Lung (tissue), 11 donors: ENCODE measurements at regions not wholly inside any gene's neighbourhood (a gene's known extent, or its start where the extent isn't known, plus 50 kb on each side); places are given as distances from the start of the nearest gene placed in this dataset.

ENCODE experiments used
- ATAC-seq: fragments of 200-7000 bp; cut with Tn5 transposase; one replicate; pipeline ENCODE4 v1.9.1; 2020; ENCODE audit warnings: moderate number of reproducible peaks; ENCODE audit not compliant: insufficient read depth, low FRiP score
- DNase-seq, 3 donors: peaks; one replicate each; pipeline ENCODE4 v3.0.0-alpha.2; 2013 to 2017
- H3K27ac ChIP-seq, 2 donors: one replicate each; pipeline ENCODE4 v1.5.1; 2013; ENCODE audit warnings: mild to moderate bottlenecking in 2 of 2, moderate library complexity in 2 of 2, control low read depth in 1 of 2, inconsistent platforms in 1 of 2, low read depth in 1 of 2, low read length in 1 of 2
- H3K27me3 ChIP-seq, 3 donors: one replicate each; pipeline ENCODE4 v1.5.1; 2013; ENCODE audit warnings: low read length in 2 of 3; ENCODE audit not compliant: control insufficient read depth in 3 of 3, insufficient read depth in 3 of 3
- H3K36me3 ChIP-seq, 4 donors: one replicate each; pipeline ENCODE4 v1.5.1; 2013; ENCODE audit warnings: low read length in 4 of 4, mild to moderate bottlenecking in 1 of 4, moderate library complexity in 1 of 4; ENCODE audit not compliant: control insufficient read depth in 4 of 4, insufficient read depth in 4 of 4
- H3K4me1 ChIP-seq, 5 donors: one replicate each; pipeline ENCODE4 v1.5.1; 2013; ENCODE audit warnings: low read length in 5 of 5, mild to moderate bottlenecking in 2 of 5, moderate library complexity in 1 of 5; ENCODE audit not compliant: control insufficient read depth in 5 of 5, insufficient read depth in 5 of 5
- H3K4me3 ChIP-seq: one replicate; pipeline ENCODE4 v1.5.1; 2013; ENCODE audit warnings: mild to moderate bottlenecking, control low read depth, moderate library complexity
- H3K9ac ChIP-seq, 2 donors: one replicate each; pipeline ENCODE4 v1.5.1; 2013; ENCODE audit warnings: low read length in 2 of 2, control low read depth in 1 of 2; ENCODE audit not compliant: insufficient read depth in 1 of 2
- H3K9me3 ChIP-seq, 4 donors: one replicate each; pipeline ENCODE4 v1.5.1; 2013; ENCODE audit warnings: low read length in 3 of 4, mild to moderate bottlenecking in 1 of 4, moderate library complexity in 1 of 4; ENCODE audit not compliant: control insufficient read depth in 4 of 4, insufficient read depth in 3 of 4
- WGBS, 2 donors: extraction: QIAGEN DNeasy Blood & Tissue Kit; methylation state at CpG; one replicate each; pipeline ENCODE4 v1.1.7; 2013; 5-methylcytosine and 5-hydroxymethylcytosine counted together
- TF ChIP-seq, protein P1 (sequence below): IDR thresholded peaks from 2 replicates; pipeline ENCODE4 v1.5.1; 2012; ENCODE audit warnings: mild to moderate bottlenecking; ENCODE audit errors: control extremely low read depth, extremely low read depth
- donor health status: control.
- donor health status: control.
- donor health status: Bipolar disorder and iron deficiency.
- donor health status: healthy.
- donor health status: DM: yes; HTN: yes; CAD: no.

DNA sequence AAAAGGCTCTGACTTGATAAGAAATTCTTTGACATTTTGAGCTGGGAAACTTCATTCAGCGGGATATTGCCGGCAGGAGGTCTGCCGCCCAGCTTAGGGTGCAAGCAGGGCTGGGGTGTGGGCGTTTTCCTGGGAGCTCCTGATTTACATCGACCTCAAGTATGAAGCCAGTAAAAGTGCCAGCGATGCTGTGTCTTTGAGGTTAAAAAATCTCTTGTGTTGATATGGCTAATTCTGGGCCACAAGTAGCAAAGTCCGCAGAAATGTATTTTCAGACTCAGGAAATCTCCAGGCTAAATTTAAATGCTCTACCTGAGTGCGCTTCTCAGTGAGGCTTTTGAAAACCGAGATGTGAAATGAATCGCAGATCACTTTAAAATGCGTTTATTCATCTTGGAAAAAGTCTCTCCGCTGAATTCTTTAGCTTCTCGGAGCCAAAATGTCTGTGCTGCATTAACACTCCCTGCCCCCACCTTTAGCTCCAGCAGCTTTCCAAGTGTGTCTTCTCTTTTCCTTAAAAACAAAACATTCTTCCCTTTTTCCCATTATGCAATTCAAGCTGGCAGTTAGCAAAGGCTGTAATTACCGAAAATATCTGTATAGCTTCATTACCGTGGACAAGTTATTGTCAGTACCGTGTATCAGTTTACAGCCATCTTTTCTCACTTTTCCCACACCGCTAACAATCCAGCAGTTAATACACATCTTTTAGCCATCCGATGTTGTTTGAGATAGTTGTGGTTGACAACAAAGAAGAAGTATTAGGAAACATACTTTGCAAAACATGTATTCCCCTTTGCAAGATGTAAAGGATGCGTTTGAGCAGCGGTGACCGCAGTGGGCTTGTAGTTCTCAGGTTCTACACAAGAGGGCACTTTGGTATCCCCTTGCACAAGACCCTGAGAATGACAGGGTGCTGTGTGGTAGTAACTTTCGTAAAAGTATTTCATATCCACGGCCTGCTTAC lies 136.0 kb upstream of the STX18 start:
- Histone ChIP-seq H3K9me3 (no peaks in the 10 kb centered on the region), H3K27me3 (no peaks in the 10 kb centered on the region), H3K4me3 (no peak overlapping the region), H3K36me3 (no peaks in the 10 kb centered on the region), H3K9ac (no peak overlapping the region), H3K27ac (no peak overlapping the region), H3K4me1 (no peaks in the 10 kb centered on the region)
- 53 to 66% methylated on average over 23 of the region's 23 CpGs for WGBS, 2 donors
- ATAC-seq = peak; percentile 24
- TF ChIP-seq, protein P1, sequence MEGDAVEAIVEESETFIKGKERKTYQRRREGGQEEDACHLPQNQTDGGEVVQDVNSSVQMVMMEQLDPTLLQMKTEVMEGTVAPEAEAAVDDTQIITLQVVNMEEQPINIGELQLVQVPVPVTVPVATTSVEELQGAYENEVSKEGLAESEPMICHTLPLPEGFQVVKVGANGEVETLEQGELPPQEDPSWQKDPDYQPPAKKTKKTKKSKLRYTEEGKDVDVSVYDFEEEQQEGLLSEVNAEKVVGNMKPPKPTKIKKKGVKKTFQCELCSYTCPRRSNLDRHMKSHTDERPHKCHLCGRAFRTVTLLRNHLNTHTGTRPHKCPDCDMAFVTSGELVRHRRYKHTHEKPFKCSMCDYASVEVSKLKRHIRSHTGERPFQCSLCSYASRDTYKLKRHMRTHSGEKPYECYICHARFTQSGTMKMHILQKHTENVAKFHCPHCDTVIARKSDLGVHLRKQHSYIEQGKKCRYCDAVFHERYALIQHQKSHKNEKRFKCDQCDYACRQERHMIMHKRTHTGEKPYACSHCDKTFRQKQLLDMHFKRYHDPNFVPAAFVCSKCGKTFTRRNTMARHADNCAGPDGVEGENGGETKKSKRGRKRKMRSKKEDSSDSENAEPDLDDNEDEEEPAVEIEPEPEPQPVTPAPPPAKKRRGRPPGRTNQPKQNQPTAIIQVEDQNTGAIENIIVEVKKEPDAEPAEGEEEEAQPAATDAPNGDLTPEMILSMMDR = no peak
- DNase-seq = peak; percentile 65 to 83 (median 80)

DNA sequence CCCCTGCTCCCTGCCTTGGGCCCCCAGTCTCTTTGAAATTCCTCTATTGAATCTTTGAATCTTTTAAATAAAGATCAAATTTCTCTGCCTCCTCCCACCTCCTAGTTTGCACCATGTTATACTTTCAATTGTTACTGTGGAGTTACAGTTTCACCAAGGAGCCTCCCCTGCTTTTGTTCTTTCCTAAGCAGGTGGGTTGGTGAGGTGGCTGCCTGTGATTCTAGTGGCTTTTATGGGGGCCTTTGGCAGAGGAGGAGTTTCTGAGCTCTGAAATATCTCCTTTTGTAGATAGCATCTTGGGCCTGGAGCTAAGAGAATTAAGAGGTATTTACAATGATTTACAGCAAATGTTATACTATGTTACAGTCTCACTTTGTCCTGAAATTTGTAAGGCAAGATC lies 133.8 kb upstream of the STX18 start:
- DNase-seq (no peak), ATAC-seq (no peak)
- TF ChIP-seq, protein P1 = no peak
- no peak overlapping the region for H3K4me3 ChIP-seq
- no peaks in the 10 kb centered on the region for H3K9me3 ChIP-seq
- no peaks in the 10 kb centered on the region for H3K27me3 ChIP-seq
- no peak overlapping the region for H3K27ac ChIP-seq
- no peaks in the 10 kb centered on the region for H3K36me3 ChIP-seq
- H3K4me1 ChIP-seq = peaks cover 0 to 4% (median 0%) of the 10 kb centered on the region in 5 donors
- no peak overlapping the region for H3K9ac ChIP-seq

DNA sequence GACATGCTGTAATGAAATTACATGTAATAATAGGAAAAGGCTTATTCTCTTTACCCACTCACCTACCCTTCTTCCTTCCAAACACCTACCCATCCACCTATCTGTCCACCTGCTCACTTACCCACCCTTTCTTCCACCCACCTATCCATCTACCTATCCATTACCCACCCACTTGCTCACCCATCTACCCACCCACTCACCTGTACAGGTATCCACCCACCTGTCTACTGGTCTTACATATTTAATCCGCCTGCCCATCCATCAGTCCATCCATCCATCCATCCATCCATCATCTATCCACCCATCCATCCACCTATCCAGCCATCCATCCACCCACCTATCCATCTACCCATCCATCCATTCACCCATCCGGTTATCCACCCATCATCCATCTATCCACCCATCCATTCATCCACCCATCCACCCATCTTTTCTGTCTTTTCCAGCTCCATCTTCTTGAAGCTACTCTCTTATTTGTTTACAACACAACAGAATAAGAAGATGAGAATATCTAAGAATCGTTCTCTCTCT lies 133.3 kb upstream of the STX18 start:
- Histone ChIP-seq H3K4me3 (no peak overlapping the region), H3K27ac (no peak overlapping the region), H3K27me3 (no peaks in the 10 kb centered on the region), H3K36me3 (no peaks in the 10 kb centered on the region), H3K9me3 (no peaks in the 10 kb centered on the region), H3K9ac (no peak overlapping the region), H3K4me1 (peaks cover 0 to 4% (median 0%) of the 10 kb centered on the region in 5 donors)
- WGBS, 2 donors = 88 to 89% methylated on average over 3 of the region's 3 CpGs
- ATAC-seq (no peak), DNase-seq (no peak)
- TF ChIP-seq, protein P1 = no peak
